PC-9 (cell line): ENCODE measurements at regions not wholly inside any gene's neighbourhood (a gene's known extent, or its start where the extent isn't known, plus 50 kb on each side); places are given as distances from the start of the nearest gene placed in this dataset.

Experiments
- BruUV-seq: library from RNA; stranded (reverse); fragments of 400-500 nt; replicated peaks from 2 replicates; lab custom pipeline; 2021; lab: Mats Ljungman, UMichigan
- CTCF ChIA-PET: fragments of 300-600 bp; sonication (Branson Sonifier 250); formaldehyde crosslinking; loops from one replicate; lab custom pipeline; 2022; ENCODE audit warnings: antibody characterized with exemption; lab: Charles Lee
- POLR2A ChIA-PET: fragments of 300-600 bp; sonication (Branson Sonifier 250); formaldehyde crosslinking; loops from one replicate; lab custom pipeline; 2022; ENCODE audit warnings: antibody characterized with exemption; ENCODE audit not compliant: unreplicated experiment; lab: Charles Lee
- DNase-seq, 2 experiments: peaks; one replicate each; pipeline versions ENCODE4 v3.0.0 to v3.0.0-alpha.2; 2015 to 2022; ENCODE audit warnings: mixed read lengths in 1 of 2
- H2AFZ ChIP-seq: fragments of 200-600 bp; sonication (generic); 2 replicates; pipeline ENCODE4 v1.8.1; 2017; ENCODE audit warnings: antibody characterized with exemption
- H3F3A ChIP-seq: fragments of 200-600 bp; sonication (generic); 2 replicates; pipeline ENCODE4 v1.8.1; 2017; ENCODE audit warnings: antibody characterized with exemption, mild to moderate bottlenecking, low read depth; ENCODE audit not compliant: insufficient read depth
- H3K27ac ChIP-seq: fragments of 200-600 bp; sonication (generic); 2 replicates; pipeline ENCODE4 v1.6.1; 2016; ENCODE audit warnings: mixed run types
- H3K27me3 ChIP-seq: fragments of 200-600 bp; sonication (generic); 2 replicates; pipeline ENCODE4 v1.6.1; 2016; ENCODE audit warnings: low read depth, mixed run types; ENCODE audit not compliant: insufficient read depth
- H3K36me3 ChIP-seq: fragments of 200-600 bp; sonication (generic); 2 replicates; pipeline ENCODE4 v1.6.1; 2016; ENCODE audit warnings: low read depth, mixed run types
- H3K4me1 ChIP-seq: fragments of 200-600 bp; sonication (generic); replicated peaks from 2 replicates; pipeline ENCODE4 v1.6.1; 2016; ENCODE audit warnings: mixed run types; ENCODE audit not compliant: insufficient read depth
- H3K4me2 ChIP-seq: fragments of 200-600 bp; sonication (generic); 2 replicates; pipeline ENCODE4 v1.6.1; 2017; ENCODE audit warnings: mixed run types
- H3K4me3 ChIP-seq: fragments of 200-600 bp; sonication (generic); 2 replicates; pipeline ENCODE4 v1.6.1; 2016; ENCODE audit warnings: mixed run types
- H3K79me2 ChIP-seq: fragments of 200-600 bp; sonication (generic); 2 replicates; pipeline ENCODE4 v1.6.1; 2017; ENCODE audit warnings: low read depth, mixed run types
- H3K9me2 ChIP-seq: fragments of 200-600 bp; sonication (generic); 2 replicates; pipeline ENCODE4 v1.8.1; 2017; ENCODE audit warnings: mild to moderate bottlenecking; ENCODE audit not compliant: insufficient read depth
- H3K9me3 ChIP-seq: fragments of 200-600 bp; sonication (generic); 2 replicates; pipeline ENCODE4 v1.8.1; 2016; ENCODE audit warnings: low read depth; ENCODE audit not compliant: insufficient read depth
- H4K20me1 ChIP-seq: fragments of 200-600 bp; sonication (generic); 2 replicates; pipeline ENCODE4 v1.8.1; 2017; ENCODE audit not compliant: insufficient read depth
- CTCF ChIP-seq: fragments of 200-600 bp; sonication (generic); conservative IDR thresholded peaks from 2 replicates; pipeline ENCODE4 v1.6.1; 2017; ENCODE audit warnings: mixed run types, antibody characterized with exemption, mild to moderate bottlenecking, moderate library complexity
- EZH2 ChIP-seq: fragments of 200-600 bp; sonication (generic); IDR thresholded peaks from 2 replicates; pipeline ENCODE4 v1.8.0; 2017; ENCODE audit warnings: antibody characterized with exemption, low read depth
- intact Hi-C: fragments of 100-400 bp; cut with micrococcal nuclease; formaldehyde crosslinking; loops from one replicate; pipeline ENCODE4 v1.10.0; 2022; ENCODE audit not compliant: unreplicated experiment

GRCh38 chr2:152245653-152246052, 70.1 kb upstream of the STAM2 start:
- H2AFZ ChIP-seq: no peak overlapping the region
- intact Hi-C loops: no loop called here
- no TSS peak for BruUV-seq
- CTCF ChIA-PET: no interaction called here
- no peaks in the 10 kb centered on the region for H3K27me3 ChIP-seq
- H4K20me1 ChIP-seq: no peaks in the 10 kb centered on the region
- no peaks in the 10 kb centered on the region for H3K9me2 ChIP-seq
- H3K4me1 ChIP-seq: peaks cover 13% of the 10 kb centered on the region
- peaks cover 1% of the 10 kb centered on the region; the same call in 1 of the 2 replicates for H3F3A ChIP-seq
- no peak for DNase-seq
- no peak overlapping the region for H3K4me3 ChIP-seq
- no peak overlapping the region for H3K4me2 ChIP-seq
- peaks cover 10% of the 10 kb centered on the region for H3K9me3 ChIP-seq
- H3K79me2 ChIP-seq: no peaks in the 10 kb centered on the region
- POLR2A ChIA-PET: no interaction called here
- H3K27ac ChIP-seq: no peak overlapping the region
- TF ChIP-seq CTCF: no peak
- no peak for TF ChIP-seq EZH2
- no peaks in the 10 kb centered on the region; the same call in 1 of the 2 replicates for H3K36me3 ChIP-seq

GRCh38 chr2:152246686-152247336, 71.2 kb upstream of the STAM2 start:
- CTCF ChIA-PET: no interaction called here
- no TSS peak for BruUV-seq
- Histone ChIP-seq H3K79me2 (no peaks in the 10 kb centered on the region), H3K9me2 (no peaks in the 10 kb centered on the region), H3K4me1 (peaks cover 2% of the 10 kb centered on the region), H3K9me3 (peaks cover 5% of the 10 kb centered on the region; the same call in 1 of the 2 replicates), H3K4me3 (no peak overlapping the region), H3K27ac (no peak overlapping the region), H4K20me1 (no peaks in the 10 kb centered on the region), H2AFZ (no peak overlapping the region), H3F3A (no peaks in the 10 kb centered on the region), H3K4me2 (no peak overlapping the region), H3K36me3 (no peaks in the 10 kb centered on the region; the same call in 1 of the 2 replicates), H3K27me3 (no peaks in the 10 kb centered on the region)
- TF ChIP-seq EZH2 (no peak), CTCF (no peak)
- no peak for DNase-seq
- POLR2A ChIA-PET: no interaction called here
- intact Hi-C loops: no loop called here

GRCh38 chr2:152247337-152247695, 71.8 kb upstream of the STAM2 start:
- no peak overlapping the region for H3K27ac ChIP-seq
- CTCF ChIA-PET: no interaction called here

More at GRCh38 chr2:152247337-152247695, 71.8 kb upstream of the STAM2 start:
- no peaks in the 10 kb centered on the region for H3K27me3 ChIP-seq
- TF ChIP-seq EZH2 (no peak), CTCF (no peak)
- no peaks in the 10 kb centered on the region for H3K9me2 ChIP-seq
- H3F3A ChIP-seq: no peaks in the 10 kb centered on the region
- H3K4me3 ChIP-seq: no peak overlapping the region
- H2AFZ ChIP-seq: no peak overlapping the region
- H3K79me2 ChIP-seq: no peaks in the 10 kb centered on the region
- no TSS peak for BruUV-seq
- H4K20me1 ChIP-seq: no peaks in the 10 kb centered on the region
- no peak overlapping the region for H3K4me2 ChIP-seq
- intact Hi-C loops: no loop called here
- H3K9me3 ChIP-seq: peaks cover 5% of the 10 kb centered on the region; the same call in 1 of the 2 replicates
- POLR2A ChIA-PET: no interaction called here
- no peaks in the 10 kb centered on the region for H3K36me3 ChIP-seq
- no peaks in the 10 kb centered on the region for H3K4me1 ChIP-seq
- no peak for DNase-seq
